ENCODE measurements at regions not wholly inside any gene's neighbourhood (a gene's known extent, or its start where the extent isn't known, plus 50 kb on each side); places are given as distances from the start of the nearest gene placed in this dataset.

DNA sequence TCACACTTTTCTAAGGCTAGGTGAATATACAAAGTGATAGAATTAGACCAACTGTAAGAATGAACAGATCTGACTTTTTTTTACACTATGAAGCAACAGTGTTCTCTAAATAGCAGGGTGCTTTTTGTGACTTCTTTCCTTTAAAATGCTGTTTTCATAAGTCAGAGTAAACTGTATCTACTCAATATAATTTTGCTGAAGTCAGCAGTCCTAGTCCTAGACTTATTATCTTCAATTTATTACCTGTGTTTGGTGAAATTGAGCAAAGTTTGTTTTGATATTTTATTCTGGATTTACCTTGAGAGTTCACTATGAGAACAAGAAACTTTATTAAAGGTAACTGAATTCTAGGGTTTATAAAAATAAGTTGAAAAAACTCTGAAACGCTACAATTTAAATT lies 651.3 kb upstream of the MIS18BP1 start:
- Histone ChIP-seq H3K9ac (ENCODE audit: insufficient read depth in 1 of 2, low read depth in 2 of 2, low read length in 2 of 2) (no peak overlapping the region), H3K4me1 (replicated peaks in 1 of 2; ENCODE audit: control insufficient read depth in 2 of 2, insufficient read depth in 2 of 2, low read length in 2 of 2) (no peaks in the 10 kb centered on the region), H4K20me1 (replicated peaks; ENCODE audit: control insufficient read depth, insufficient read depth, low read length) (no peaks in the 10 kb centered on the region), H3K27ac (ENCODE audit: extremely low read depth, low read depth, low read length) (no peak overlapping the region), H3K4me3 (no peak overlapping the region), H3K9me1 (ENCODE audit: control insufficient read depth, insufficient read depth, low read length) (no peaks in the 10 kb centered on the region), H3K36me3 (ENCODE audit: control insufficient read depth, insufficient read depth, low read length) (no peaks in the 10 kb centered on the region), H3K9me3 (replicated peaks; ENCODE audit: control insufficient read depth, insufficient read depth, low read depth, low read length) (no peaks in the 10 kb centered on the region), H3K79me2 (ENCODE audit: control insufficient read depth, insufficient read depth, low read length) (no peaks in the 10 kb centered on the region), H3K4me2 (ENCODE audit: insufficient read depth, low read length) (no peak overlapping the region), H3K27me3 (ENCODE audit: control insufficient read depth in 2 of 2, insufficient read depth in 2 of 2, low read length in 2 of 2) (no peaks in the 10 kb centered on the region), H2AFZ (ENCODE audit: low read depth, low read length) (no peak overlapping the region)
- no peak for ATAC-seq
- CTCF ChIA-PET (ENCODE audit: low intra/inter-chr PET ratio) = no interaction called here
- POLR2A ChIA-PET = no interaction called here
- intact Hi-C loops (cut with micrococcal nuclease) (no loop called here), in situ Hi-C loops (cut with MboI) (no loop called here)
- no peak for FAIRE-seq
- no TSS peak for BruUV-seq (replicated peaks)
- DNase-seq (ENCODE audit: extremely low read depth in 1 of 4, low spot score in 3 of 4) = no peak
- 8% methylated on average over 1 of the region's 1 CpG for WGBS (ENCODE audit: insufficient coverage, low coverage, missing lambda C conversion rate)
- TF ChIP-seq ZNF316 (IDR thresholded peaks at IDR 0.05) = peak; percentile 47; the same call in 1 of the 2 replicates
- TF ChIP-seq C11orf30 (IDR thresholded peaks at IDR 0.05; ENCODE audit: low read depth) = peak; percentile 16; the same call in 1 of the 2 replicates
- TF ChIP-seq POLR2A (conservative IDR thresholded peaks at IDR 0.05) = no peak
- peak; percentile 71 for TF ChIP-seq MAFK (IDR thresholded peaks at IDR 0.05; ENCODE audit: low read length)
- TF ChIP-seq FOXP1 (CRISPR knock-in tag; IDR thresholded peaks at IDR 0.05) = no peak
- peak; percentile 21; the same call in 1 of the 2 replicates for TF ChIP-seq MAFG (tag; conservative IDR thresholded peaks at IDR 0.05)
- no peak for TF ChIP-seq POLR3G (IDR thresholded peaks at IDR 0.05; ENCODE audit: extremely low read depth, insufficient read length, insufficient replicate concordance)
- peak; percentile 59 for TF ChIP-seq MAFF (IDR thresholded peaks at IDR 0.05; ENCODE audit: low read length)

DNA sequence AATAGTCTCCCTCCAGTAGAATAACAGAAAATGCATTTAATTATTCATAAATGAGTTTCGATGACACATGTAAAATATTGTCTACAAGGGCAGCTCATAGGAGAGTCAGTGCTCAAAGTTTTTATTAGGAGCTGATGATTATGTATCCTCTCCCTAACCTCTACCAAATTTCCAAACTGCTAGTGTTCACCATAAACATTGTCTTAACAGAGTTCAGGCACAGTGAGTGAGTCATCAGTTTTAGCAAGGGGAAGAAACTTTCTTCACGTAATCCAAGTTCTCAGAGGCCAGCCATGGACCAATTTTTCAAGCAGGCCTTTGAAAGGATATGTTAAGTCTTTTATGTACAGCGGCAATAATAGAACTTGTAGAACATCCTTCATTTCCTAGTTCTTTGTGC lies 649.2 kb upstream of the MIS18BP1 start:
- Histone ChIP-seq H3K9me3 (replicated peaks; ENCODE audit: control insufficient read depth, insufficient read depth, low read depth, low read length) (no peaks in the 10 kb centered on the region), H3K27me3 (ENCODE audit: control insufficient read depth in 2 of 2, insufficient read depth in 2 of 2, low read length in 2 of 2) (no peaks in the 10 kb centered on the region), H3K36me3 (ENCODE audit: control insufficient read depth, insufficient read depth, low read length) (no peaks in the 10 kb centered on the region), H3K4me1 (replicated peaks in 1 of 2; ENCODE audit: control insufficient read depth in 2 of 2, insufficient read depth in 2 of 2, low read length in 2 of 2) (no peaks in the 10 kb centered on the region), H3K9me1 (ENCODE audit: control insufficient read depth, insufficient read depth, low read length) (no peaks in the 10 kb centered on the region), H4K20me1 (replicated peaks; ENCODE audit: control insufficient read depth, insufficient read depth, low read length) (no peaks in the 10 kb centered on the region), H3K4me3 (no peak overlapping the region), H3K4me2 (ENCODE audit: insufficient read depth, low read length) (no peak overlapping the region), H2AFZ (ENCODE audit: low read depth, low read length) (no peak overlapping the region), H3K79me2 (ENCODE audit: control insufficient read depth, insufficient read depth, low read length) (no peaks in the 10 kb centered on the region), H3K27ac (ENCODE audit: extremely low read depth, low read depth, low read length) (no peak overlapping the region), H3K9ac (ENCODE audit: insufficient read depth in 1 of 2, low read depth in 2 of 2, low read length in 2 of 2) (no peak overlapping the region)
- in situ Hi-C loops (cut with MboI) (no loop called here), intact Hi-C loops (cut with micrococcal nuclease) (no loop called here)
- CTCF ChIA-PET (ENCODE audit: low intra/inter-chr PET ratio) = no interaction called here
- TF ChIP-seq RBFOX2 (IDR thresholded peaks at IDR 0.05; ENCODE audit: low read depth, low read length) (no peak), SMAD1 (IDR thresholded peaks at IDR 0.05; ENCODE audit: low read depth, low read length, partially characterized antibody) (no peak), NFXL1 (CRISPR knock-in tag; IDR thresholded peaks at IDR 0.05) (no peak)
- ATAC-seq = no peak
- no TSS peak for BruUV-seq (replicated peaks)
- WGBS (ENCODE audit: insufficient coverage, low coverage, missing lambda C conversion rate) = 0% methylated on average over 3 of the region's 3 CpGs
- no peak for DNase-seq (ENCODE audit: extremely low read depth in 1 of 4, low spot score in 3 of 4)
- FAIRE-seq = no peak
- POLR2A ChIA-PET = no interaction called here
